GM21619 (cell line): ENCODE measurements at regions not wholly inside any gene's neighbourhood (a gene's known extent, or its start where the extent isn't known, plus 50 kb on each side); places are given as distances from the start of the nearest gene placed in this dataset.
"Not testable (repeated sequence)": the region's sequence is repeated elsewhere in the genome, so short reads cannot be mapped to it uniquely, and the experiment has no call there.

ENCODE experiments used
- ATAC-seq: cut with Tn5 transposase; IDR thresholded peaks from one replicate; pipeline ENCODE4 v1.9.1; 2021; ENCODE audit not compliant: unreplicated experiment

DNA sequence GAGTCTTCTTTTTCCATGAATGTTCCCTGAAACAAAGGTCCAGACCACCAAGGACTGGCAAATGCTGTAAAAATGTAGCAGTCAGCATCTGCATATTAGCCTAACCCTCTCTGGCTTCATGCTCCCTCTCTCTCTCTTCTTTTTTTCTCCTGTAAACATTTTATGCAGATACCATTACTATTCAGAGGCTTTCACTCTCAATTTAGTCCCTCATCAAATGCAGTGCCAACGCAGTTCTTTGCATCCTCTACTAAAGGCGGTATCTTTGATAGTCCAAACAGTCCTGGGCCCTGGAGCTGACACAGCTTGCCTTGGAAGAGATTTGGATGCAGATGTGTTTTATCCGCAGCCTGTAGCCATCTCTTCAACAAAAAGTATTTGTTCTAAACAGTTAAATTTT, 167.1 kb upstream of the MMS22L start:
- ATAC-seq, result no peak

GRCh38 chr6:97456070-97456469, 173.1 kb upstream of the MMS22L start:
- no peak for ATAC-seq

DNA sequence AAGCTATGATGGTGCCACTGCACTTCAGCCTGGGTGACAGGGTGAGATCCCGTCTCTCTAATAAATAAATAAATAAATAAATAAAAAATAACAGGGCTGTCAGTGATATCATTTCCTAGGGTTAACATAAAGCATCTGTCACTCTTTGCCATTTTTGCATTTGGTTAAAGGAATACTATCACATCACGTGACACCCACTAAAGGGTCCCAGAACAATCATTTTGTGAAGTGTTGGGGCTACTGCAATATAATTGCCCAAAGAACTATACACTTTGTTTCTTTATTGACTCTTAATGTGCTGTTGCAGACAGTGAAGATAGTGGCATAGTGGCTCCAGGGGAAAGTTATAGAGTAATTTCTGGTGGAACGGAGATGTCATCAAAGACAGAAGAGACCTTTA, 176.5 kb upstream of the MMS22L start:
- no peak for ATAC-seq

DNA sequence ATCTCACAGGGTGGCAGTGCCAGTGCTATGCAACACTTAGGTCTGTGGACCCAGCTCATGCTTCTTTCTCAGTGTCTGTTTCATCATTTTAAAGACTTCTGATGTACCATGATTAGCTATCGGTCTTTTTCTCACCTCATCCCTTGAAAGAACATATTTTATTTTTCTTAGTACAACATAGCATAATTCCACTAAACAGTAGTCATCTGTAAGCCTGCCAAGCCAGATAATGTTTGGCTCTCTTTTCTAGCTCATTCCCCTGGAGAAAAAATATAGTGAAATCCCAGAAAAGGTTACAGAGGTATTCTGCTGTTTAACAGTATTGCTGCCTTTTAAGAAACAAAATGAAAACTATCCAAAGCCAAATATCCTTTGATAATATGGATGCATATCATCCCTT, 177.0 kb upstream of the MMS22L start:
- no peak for ATAC-seq

GRCh38 chr6:97460394-97461080, 177.5 kb upstream of the MMS22L start:
- ATAC-seq, result no peak

DNA sequence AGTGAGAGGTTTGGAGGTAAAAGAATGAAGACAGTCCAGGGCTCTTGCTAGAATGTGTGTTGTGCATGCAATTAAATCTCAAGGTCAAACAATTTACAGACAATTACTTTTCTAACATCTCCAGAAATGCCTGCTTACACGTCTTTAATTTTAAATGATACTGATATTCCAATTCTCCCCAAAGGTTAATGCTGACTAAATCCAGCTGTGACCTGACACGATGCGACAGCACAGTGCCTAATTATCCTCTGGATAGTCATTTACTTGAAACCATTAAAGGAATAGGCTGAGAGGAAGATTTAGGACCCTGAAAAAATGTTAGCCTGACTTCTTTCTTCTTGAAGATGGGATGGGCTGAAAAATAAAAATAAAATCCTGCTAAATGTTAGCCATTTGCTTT, 178.2 kb upstream of the MMS22L start:
- no peak for ATAC-seq

- no peak for ATAC-seq
Measured at GRCh38 chr6:97462031-97462430, 179.0 kb upstream of the MMS22L start.

- ATAC-seq, result no peak
Measured at GRCh38 chr6:97462938-97463598, 180.1 kb upstream of the MMS22L start.

- ATAC-seq, result no peak
Measured at GRCh38 chr6:97465877-97466561, 183.0 kb upstream of the MMS22L start.

DNA sequence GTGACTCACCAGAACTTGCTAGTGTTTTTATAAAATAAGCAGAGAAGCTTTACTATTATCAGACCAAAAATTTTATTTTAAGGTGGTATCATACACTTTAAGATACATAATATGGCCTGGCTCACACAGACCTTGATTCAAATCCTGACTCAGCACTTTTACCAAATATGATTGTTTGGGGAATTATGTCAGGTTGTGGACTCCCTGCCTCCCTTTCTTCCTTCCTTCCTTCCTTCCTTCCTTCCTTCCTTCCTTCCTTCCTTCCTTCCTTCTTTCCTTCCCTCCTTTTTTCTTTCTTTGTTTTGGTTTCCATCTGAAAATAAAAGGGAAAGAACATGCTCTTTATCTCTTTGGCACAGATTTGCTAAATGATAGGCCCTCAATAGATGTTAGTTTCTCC, 186.0 kb upstream of the MMS22L start:
- ATAC-seq, result no peak

DNA sequence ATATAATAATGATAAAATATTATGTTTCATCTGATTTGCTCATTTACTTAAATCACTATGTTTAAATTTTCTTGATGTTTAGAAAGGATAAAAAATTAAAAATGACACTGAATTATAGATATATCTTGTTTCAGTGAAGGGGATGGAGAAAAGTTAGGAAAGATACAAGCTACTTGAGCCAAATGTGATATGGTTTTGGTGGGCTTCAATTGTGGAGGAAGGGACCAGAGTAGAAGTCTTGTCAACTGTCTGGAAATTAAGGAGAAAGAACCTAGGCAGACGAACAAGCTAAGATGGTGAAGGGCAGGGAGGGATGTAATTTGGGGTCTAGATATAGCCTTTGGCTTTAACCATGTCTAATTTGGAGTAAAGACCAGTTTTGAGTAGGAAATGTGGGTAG, 186.4 kb upstream of the MMS22L start:
- ATAC-seq, result no peak

GRCh38 chr6:97470322-97470721, 187.3 kb upstream of the MMS22L start:
- no peak for ATAC-seq

DNA sequence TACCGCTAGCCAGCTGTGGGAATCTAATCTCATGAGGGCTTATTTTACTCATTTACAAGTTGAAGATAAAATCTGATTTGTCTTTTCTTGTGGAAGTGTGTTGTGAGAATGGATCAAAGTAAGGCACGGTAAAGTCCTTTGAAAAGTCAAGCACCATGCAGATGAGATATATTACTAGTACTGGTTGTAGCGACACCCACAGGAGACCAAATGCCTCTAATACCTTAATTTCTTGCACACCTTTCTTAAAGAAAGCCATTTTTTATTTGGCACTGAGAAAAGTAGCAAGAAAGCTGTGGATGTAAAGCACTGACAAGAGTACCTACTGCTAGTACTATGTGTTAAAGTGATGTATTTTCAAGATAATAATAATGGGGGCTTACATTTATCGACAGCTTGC, 191.0 kb upstream of the MMS22L start:
- ATAC-seq, result no peak

DNA sequence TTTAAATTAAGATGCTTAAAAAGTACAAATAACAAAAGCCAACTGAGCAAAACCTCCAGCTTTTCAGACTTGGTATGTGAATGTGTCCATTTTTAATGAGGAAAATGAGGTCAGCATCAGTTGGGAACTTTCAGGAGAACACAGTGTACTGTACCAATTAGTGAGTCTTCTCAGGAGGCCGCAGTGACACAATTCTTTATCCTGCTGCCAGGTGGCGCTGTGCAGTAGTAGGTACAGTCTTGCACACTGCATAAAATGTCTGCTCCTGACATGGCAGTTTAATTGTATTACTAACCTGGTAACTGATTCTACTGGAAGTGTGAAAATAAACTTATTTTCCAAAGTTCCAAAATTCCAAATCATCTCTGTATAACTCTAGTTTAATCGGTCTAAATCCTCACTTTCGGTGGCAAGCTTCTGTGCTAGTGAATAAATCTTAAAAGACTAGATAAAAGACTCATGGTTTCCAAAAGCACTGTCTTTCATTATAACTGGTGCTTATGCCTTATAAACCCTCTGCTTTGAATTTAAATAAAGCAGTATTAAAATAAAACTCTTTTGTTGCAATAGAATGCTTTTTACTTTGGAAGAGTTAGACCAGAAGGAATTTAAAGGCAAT, 214.8 kb upstream of the MMS22L start:
- ATAC-seq, result peak; percentile 98

GRCh38 chr6:97501853-97502252, 218.8 kb upstream of the MMS22L start:
- ATAC-seq, result no peak

GRCh38 chr6:97508646-97509045, 225.6 kb upstream of the MMS22L start:
- ATAC-seq, result no peak

GRCh38 chr6:97513260-97513659, 230.2 kb upstream of the MMS22L start:
- not testable (repeated sequence) for ATAC-seq

- ATAC-seq, result no peak
Measured at GRCh38 chr6:97524811-97525210, 241.8 kb upstream of the MMS22L start.

DNA sequence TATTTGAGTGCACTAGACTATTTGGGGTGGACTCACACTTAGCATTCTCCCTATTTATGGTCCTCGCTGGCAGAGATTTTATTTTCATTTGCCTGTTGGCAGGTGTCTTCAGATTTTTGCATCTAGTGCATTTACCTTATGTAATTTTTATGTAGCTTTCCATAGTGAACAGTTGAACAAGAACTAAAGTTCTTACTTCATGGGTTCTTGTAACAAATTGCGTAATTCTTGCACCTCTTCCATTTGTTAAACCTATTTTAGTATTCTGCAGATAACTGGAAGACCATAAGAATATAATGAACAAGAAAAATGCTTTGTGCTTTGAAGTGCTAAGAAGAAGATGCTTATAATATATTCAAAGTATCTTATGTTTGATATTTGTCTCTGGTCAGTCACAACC, 252.8 kb upstream of the MMS22L start:
- ATAC-seq, result no peak

GRCh38 chr6:97548354-97548753, 265.3 kb upstream of the MMS22L start:
- no peak for ATAC-seq

DNA sequence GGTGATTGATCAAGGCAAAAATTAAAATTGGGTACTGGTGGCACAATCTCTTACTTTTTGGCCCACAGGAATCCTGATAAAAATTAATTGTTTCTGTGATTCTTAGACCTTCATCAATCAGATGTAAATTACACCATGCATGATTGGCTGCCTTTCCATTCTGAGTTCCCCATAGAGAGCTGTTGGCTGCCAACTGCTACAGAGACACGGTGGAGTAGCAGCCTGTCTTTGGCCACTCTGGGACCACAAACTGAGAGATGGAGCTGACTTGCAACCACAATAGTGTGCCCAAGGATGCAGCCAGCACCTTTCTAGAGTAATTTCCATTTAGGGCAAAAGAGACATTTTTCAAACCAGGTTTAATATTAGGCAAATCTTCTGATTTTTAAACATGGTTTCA, 274.3 kb upstream of the MMS22L start:
- no peak for ATAC-seq

DNA sequence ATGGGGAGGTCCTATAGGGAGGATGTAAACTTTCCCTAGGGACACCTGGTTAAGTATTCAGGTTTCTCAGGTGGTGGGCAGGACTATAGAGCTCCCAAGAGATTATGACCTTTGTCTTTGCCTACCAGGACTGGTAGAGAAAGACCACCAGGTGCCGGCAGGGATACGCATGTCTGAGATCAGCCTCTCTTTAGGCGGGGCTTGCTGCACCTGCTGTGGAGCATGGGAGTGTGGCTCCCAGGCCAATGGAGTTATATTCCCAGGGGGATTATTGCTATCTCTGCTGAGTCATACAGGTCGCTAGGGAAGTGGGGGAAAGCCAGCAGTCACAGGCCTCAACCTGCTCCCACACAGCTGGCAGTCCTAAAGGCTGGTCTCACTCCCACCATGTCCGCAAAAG, 280.5 kb upstream of the MMS22L start:
- no peak for ATAC-seq
